GM20000 (cell line): ENCODE measurements at regions not wholly inside any gene's neighbourhood (a gene's known extent, or its start where the extent isn't known, plus 50 kb on each side); places are given as distances from the start of the nearest gene placed in this dataset.
A peak's percentile ranks its signal among the peaks of the same experiment; 100 is the strongest.

ENCODE experiments used
- DNase-seq: peaks from one replicate; pipeline ENCODE4 v3.0.0; 2012; ENCODE audit warnings: low spot score
- CTCF ChIP-seq: IDR thresholded peaks from 2 replicates; pipeline ENCODE4 v1.5.1; 2012; ENCODE audit warnings: mild to moderate bottlenecking, control low read depth; ENCODE audit errors: extremely low read depth, missing control alignments

GRCh38 chr6:115016593-115016992 is 673.8 kb upstream of the HS3ST5 start:
- TF ChIP-seq CTCF: no peak
- no peak for DNase-seq

- no peak for TF ChIP-seq CTCF
- DNase-seq: no peak
Measured at GRCh38 chr6:115004982-115005381, 662.2 kb upstream of the HS3ST5 start.

- DNase-seq: no peak
- TF ChIP-seq CTCF: no peak
Measured at GRCh38 chr6:115004204-115004603, 661.4 kb upstream of the HS3ST5 start.

DNA sequence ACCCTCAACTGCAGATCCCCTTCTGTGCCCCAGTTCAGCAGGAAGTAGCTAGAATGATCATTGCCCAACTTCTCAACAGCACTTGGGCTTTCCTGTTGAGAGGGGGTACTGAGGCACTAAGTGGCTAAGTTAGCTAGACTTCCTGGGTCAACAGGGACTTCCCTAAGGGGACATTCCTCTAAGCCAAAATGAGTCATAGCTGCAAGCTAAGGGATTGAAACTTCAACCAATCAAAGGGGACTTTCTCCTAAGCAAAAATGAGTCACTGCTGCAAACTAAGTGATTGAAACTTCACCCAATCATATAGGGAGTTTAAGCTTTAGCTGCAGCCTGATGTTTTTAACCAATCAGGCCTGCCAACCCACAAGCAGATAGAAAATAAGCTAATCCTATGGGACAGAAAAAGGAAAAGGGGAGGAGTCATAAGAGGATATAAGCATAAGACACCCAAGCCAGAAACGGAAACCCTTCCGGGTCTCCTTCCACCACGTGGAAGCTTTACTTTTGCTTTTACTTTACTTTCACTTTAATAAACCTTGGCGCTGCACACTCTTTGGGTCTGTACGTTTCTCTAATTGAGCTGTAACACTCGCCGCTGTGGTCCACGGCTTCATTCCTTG is 659.0 kb upstream of the HS3ST5 start:
- no peak for TF ChIP-seq CTCF
- DNase-seq: no peak

DNA sequence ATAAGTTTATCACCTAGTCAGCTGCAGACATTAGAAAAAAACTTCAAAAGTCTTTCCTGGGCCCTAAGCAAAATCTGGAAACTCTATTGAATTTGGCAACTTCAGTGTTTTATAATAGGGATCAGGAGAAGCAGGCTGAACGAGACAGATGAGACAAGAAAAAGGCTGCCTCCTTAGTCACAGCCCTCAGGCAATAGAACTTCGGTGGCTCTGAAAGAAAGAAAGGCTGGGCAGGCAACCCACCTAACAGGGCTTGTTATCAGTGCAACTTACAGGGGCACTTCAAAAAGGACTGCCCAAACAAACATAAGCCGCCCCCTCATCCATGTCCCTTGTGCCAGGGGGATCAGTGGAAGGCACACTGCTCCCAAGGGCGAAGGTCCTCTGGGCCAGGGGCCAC is 657.9 kb upstream of the HS3ST5 start:
- DNase-seq: no peak
- TF ChIP-seq CTCF: no peak

- no peak for TF ChIP-seq CTCF
- no peak for DNase-seq
Measured at GRCh38 chr6:114998492-114998891, 655.7 kb upstream of the HS3ST5 start.

GRCh38 chr6:114997813-114998292 is 655.0 kb upstream of the HS3ST5 start:
- TF ChIP-seq CTCF: no peak
- peak; percentile 6 for DNase-seq
